GM18498 (cell line): ENCODE measurements at regions not wholly inside any gene's neighbourhood (a gene's known extent, or its start where the extent isn't known, plus 50 kb on each side); places are given as distances from the start of the nearest gene placed in this dataset.

Experiments used
- ATAC-seq: cut with Tn5 transposase; IDR thresholded peaks from one replicate; pipeline ENCODE4 v1.9.1; 2021; ENCODE audit warnings: mild to moderate bottlenecking, moderate library complexity; ENCODE audit not compliant: unreplicated experiment

DNA sequence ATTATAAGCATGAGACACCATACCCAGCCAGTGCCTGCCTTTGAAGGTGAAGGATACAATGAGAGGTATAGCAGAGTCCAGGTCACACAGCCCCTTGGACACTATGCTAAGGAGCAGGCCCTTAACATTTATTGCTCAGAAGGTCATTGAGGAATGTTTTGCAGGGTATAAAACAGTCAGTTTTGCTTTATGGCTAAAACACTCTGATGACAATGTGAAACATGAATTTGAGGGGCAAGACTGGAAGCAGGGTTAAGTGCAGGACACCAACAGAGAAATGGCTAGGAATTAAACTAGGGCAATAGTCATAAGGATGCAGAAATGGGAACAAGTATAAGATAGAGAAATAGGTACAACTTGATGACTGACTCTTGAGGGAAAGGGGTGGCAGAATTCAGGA is 141.1 kb downstream of the METTL4 start:
- ATAC-seq, result no peak

DNA sequence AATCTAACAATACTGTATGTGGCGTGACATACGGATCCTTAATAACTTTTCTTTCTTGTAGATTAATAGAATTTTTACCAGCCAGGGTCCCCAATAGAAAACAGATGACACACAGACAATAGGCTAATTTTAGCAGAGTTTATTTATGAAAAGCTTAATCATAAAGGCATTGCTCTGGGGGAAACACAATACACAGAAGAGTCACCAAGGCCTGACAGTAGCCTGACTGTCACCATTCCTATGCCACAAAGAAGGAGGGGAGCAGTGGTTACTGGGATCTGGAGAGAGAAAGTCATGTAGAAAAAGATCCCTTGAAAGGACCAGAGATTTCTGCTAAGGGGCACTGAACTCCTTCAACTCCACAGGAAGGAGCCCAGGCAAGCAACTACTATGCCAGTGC is 139.5 kb downstream of the METTL4 start:
- ATAC-seq, result no peak

DNA sequence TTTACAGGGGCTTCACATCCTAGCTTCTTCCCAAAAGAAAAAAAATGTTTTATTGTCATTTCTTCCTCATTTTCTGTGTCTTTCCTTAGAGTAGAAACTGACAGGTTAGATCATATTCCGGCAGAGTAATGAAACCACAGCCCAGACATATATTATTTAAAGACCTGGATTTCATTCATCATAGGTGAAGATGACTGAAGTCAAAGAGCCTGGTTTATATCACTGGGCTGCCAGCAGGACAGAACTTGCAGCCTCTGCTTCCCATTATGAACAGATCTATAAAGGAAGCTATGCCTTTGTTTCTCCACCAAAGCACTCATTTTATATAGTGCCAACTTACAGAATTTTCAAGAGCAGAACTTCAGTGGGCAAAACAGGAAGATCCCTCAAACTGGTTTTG is 137.9 kb downstream of the METTL4 start:
- ATAC-seq, result no peak

DNA sequence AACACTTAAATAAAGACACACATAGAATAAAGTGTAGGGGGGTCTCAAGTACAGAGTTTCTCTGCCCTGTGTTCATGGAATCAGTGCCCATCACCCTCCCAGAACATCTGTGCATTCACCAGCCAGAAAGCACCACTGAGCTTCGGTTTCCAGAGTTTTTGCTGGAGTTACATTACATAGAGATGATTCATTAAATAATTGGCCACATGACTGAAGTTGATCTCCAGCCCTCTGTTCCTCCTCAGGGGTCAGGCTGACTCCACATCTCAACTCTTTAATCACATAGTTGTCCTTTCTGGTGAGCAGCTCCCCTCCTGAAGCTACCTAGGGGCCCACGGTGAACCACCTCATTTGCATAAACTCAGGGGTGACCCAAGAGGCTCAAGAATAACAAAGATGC is 129.8 kb downstream of the METTL4 start:
- no peak for ATAC-seq

DNA sequence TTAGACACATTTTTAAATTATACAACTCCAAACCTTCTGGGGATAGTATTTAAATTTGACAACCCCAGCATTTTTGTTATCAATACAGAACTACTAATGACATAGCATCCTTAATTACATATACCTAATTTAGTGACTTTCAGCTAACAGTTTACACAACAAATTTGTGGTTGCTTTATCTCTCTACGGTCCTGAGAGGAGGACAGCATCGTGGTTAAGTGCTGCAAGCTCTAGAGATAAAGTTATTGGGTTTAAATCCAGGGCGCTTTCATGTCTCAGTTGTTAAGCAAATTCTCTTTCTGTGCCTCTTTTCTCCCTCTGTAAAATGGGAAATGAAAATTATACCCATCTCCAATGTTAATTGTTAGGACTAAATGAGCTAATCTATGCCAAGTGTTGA is 129.3 kb downstream of the METTL4 start:
- no peak for ATAC-seq

DNA sequence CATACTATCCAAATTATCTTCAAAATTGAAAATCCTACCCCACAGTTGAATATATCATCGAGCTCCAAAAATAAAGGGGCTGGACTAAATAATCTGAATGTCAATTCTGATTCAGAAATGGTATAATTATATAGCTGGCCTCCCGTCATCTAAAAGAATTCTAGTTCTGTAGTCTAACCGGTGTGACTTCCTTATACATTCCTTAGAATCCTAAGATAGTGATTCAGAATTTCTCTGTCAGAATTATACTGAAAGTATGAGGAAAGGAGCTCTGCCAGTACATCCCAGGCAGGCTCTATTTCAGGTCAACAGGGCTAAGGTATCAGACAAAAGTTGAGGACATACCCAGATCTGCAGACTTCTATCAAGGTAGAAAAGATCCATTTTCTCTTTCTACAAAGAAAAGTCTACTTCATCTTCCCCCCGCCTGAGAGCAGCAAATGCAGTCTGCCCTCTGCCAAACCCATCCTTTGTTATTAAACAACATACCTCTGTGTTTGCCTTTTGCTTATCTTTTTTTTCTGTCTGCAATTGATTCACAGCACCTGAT is 128.5 kb downstream of the METTL4 start:
- no peak for ATAC-seq

DNA sequence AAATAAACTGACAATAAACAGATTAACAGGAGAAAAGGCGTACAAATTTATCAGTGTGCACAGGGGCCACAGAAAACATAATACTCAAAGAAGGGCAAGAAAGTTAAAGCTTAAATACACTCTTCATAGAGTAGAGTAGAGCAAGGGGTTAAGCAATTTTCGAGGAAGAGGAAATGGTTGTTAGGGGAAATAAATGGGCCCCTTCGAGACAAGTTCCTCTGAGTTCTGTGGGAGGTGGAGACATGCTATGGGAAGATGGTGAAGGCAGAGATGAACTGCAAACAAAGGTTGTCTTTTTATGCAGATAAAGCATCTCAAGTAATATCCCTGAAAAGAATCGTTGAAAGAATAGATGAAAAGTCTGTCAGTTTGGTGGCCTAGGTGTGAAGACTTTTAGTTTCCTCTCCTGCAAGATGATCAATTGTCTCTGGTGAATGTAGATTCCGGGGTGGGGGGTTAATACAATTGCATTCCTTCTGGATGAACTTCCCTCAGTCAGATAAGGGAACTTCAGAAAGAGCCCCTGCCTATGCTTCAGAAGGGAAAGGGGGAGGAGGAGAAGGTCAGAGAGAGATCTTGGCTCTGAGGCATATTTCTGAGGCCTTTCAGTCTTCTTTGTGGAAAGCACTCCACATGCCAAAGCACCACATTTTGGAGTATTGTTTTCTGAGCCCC is 127.0 kb downstream of the METTL4 start:
- ATAC-seq, result no peak

DNA sequence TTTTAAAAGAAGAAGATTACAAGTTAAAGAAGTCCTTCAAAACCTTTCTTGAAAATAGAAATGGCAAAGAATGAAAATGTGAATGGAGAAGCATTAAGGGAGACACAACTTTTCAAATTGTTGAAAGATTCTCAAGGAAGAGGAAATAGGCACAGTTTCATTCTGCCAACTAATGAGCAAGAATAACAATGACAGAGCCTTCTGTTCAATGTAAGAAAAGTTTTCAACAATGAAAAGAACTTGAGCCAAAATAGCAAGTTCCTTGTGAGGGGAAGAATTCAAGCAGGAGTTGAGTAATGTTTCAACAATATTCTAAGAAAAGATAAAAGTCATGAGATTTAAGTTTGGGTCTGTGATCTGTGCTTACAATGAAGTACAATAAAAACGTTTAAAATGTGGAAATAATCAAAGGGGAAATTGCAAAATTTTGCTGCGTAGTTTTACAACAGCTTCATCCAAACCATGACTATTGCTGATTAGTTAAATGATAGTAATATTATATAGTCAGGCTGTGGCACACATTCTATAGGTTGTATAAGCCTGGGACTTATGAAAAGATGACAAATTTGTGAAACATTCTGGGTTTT is 122.6 kb downstream of the METTL4 start:
- no peak for ATAC-seq

DNA sequence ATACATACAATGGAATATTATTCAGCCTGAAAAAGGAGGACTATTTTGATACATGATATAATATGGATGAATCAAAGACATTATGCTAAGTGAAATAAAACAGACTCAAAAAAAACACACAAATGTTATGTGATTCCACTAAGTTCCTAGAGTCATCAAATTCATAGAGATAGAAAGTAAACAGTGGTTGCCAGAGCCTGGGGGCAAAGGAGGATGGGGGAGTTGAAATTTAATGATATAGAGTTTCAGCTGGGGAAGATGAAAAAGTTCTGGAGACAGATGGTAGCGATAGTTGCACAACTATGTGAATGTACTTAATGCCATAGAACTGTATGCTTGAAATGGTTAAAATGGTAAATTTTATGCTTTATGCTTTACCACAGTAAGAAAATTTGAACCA is 119.7 kb downstream of the METTL4 start:
- ATAC-seq, result no peak

DNA sequence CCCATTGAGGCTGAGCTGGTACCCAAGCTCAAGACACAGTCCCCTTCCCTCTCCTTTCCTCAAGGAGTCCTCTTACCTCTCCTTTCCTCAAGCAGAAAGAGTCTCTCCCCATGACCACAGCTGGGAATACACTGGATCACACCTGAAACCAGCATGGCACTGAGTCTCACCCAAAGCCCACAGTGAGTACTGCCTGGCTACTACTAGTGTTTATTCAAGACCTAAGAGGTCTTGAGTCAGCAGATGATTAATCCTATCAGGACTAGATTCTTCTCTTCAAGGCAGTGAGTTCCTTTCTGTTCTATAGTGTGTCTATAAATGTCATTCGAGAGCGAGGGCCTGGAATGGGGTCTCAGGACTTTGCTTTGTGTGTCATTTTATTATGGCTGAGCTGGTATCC is 111.4 kb downstream of the METTL4 start:
- ATAC-seq, result no peak

DNA sequence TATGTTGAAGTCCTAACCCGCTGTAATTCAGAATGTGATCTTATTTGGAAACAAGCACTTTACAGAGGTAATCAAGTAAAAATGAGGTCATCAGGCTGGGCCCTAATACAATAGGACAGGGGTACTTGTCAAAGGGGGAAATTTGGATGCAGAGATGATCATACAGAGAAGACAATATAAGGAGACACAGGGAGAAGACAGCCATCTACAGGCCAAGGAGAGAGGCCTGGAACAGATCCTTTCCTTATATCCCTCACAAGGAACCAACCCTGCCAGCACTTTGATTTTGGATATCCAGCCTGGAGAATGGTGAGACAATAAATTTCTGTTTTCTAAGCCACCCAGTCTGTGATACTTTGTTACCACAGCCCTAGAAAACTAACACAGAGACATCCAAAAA is 104.3 kb downstream of the METTL4 start:
- no peak for ATAC-seq

DNA sequence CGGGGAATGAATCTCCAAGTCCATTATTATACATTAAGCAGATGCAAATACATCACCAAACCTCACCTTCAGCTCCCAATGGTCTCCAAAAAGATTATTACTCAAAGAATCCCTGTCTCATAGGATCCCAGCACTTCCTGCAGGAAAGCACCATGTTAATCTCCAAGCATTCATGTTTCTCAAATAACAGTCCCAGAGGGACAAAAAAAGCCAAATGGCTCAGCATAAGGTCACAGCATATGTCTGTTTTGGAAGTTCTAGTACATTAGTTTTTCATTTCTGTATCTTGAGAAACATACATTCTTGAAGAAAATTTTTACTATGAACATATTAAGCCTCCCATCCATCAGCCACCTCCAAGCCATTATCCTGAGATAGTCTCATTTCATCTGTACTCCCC is 103.3 kb downstream of the METTL4 start:
- no peak for ATAC-seq

DNA sequence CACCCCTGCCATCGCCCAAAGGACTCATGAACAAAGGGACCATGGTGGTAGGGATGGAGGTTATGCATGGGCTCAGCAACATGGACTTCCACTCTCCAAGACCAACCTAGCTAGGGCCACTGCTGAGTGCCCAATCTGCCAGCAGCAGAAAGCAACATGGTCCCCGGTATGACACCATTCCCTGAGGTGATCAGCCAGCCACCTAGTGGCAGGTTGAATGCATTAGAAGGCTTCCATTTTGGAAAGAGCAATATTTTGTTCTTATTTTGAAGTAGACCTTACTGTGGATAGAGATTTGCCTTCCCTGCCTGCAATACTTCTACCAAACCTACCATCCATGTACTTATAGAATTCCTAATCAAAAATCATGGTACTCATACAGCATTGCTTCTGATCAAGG is 99.8 kb downstream of the METTL4 start:
- ATAC-seq, result no peak

DNA sequence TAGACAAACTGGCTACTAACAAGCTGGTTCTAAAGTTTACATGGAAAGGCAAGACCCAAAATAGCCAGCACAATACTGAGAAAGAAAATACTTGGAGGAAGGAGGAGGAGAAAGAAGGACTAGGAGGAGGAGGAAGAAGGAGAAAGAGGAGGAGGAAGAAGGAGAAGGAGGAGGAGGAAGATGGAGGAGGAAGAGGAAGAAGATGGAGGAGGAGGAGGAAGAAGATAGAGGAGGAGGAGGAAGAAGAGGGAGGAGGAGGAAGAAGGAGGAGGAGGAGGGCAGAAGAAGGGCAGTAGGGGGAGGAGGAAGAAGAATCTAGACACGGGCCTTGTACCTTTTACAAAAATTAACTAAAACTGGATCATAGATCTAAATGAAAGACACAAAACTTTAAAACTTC is 92.6 kb downstream of the METTL4 start:
- no peak for ATAC-seq

DNA sequence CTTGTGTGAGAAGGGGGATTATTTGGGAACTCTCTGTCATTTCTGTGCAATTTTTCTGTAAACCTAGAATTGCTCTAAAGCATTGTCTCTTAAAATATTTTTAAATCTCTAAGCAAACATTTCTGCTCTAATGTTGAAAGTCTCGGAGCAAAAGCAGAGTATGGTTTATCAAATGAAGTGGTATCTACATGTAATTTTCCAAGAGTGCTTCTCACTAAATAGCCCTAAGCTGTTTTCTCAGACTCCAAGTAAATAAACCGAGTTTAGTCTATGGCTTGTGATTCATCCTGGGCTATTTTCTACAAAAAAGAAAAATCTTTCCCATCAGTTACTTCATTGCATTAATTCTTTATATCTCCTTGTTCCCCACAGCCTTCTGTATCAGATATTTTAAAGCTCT is 90.8 kb downstream of the METTL4 start:
- no peak for ATAC-seq

DNA sequence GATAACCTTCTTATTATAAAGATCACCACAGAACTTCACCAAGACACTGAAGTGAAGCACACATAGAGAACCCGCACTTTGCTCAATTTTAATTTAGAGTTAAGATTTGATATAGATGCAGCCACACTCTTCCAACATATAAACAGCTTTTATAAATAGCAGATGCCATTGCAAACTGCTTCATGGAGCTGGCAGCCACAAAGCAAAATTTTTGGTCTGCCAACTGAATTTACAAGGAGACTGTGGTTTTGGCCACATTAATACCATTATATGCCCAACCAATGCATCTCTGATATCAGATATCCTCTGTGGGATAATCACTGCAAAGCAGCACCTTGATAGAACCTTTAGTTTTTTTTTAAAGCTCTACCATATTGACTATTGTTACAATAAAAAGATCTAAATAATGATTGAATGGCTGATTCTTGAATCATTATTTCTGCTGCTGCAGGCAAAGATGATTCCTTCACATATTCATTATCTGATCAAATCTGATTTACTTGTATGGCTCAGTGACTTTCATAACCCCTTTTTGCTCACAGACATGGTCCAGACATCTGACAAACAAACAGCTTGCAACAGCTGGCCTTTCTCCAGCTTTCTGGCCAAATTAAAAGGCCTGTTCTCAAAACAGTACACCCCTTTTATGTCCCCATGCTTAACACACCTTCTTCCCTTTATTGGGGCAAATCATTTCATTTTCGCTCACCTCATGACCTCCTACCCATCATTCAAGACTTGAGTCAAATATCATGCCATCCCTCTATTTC is 88.4 kb downstream of the METTL4 start:
- no peak for ATAC-seq

DNA sequence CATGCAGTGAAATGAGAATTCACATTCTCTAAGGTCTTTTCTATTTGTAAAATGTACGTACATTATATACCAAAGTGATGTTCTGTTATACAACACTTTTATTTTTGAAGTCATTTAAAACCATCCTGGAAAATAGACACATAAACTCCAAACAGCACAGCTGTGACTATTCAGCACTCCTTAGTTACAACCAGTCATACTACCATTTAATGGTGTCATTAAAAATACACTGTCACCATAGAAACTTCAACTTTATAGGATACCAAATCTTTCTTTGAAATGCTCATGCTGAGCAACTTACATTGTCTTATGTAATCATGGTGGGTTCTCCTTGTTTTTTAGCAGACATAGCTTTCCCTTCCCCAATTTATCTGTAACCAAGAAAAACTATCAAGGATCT is 85.3 kb downstream of the METTL4 start:
- ATAC-seq, result no peak

DNA sequence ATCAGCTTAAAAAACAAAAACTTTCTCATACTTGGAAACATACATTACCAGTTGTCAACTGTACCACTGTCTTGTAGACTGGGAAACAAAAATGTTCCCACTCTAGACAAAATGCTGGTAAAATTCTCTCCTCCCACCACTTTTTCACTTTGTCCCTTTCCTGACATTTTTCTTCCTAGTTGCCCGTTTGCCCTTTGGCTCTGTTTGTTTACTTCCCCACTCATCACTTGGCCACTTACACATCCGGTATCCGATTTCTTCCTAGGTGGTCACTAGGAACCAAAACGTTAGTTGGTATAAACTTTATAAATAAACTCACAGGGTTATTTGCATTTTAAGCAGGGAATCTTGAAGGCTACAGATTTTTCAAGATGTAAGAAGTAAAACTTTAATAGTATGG is 84.9 kb downstream of the METTL4 start:
- ATAC-seq, result no peak
